Loucy (cell line): ENCODE measurements at regions not wholly inside any gene's neighbourhood (a gene's known extent, or its start where the extent isn't known, plus 50 kb on each side); places are given as distances from the start of the nearest gene placed in this dataset.

ENCODE experiments used
- H2AFZ ChIP-seq: fragments of 200-600 bp; sonication (generic); 2 replicates; pipeline ENCODE4 v1.6.0; 2016; ENCODE audit warnings: antibody characterized with exemption, mild to moderate bottlenecking, low read length, moderate library complexity
- H3F3A ChIP-seq: fragments of 200-600 bp; 2 replicates; pipeline ENCODE4 v1.6.0; 2016; ENCODE audit warnings: antibody characterized with exemption, low read depth, mild to moderate bottlenecking
- H3K27me3 ChIP-seq: fragments of 200-600 bp; sonication (generic); 2 replicates; pipeline ENCODE4 v1.6.1; 2014; ENCODE audit warnings: low read length, mild to moderate bottlenecking; ENCODE audit not compliant: insufficient read depth, poor library complexity, severe bottlenecking
- H3K36me3 ChIP-seq: fragments of 200-600 bp; sonication (generic); 2 replicates; pipeline ENCODE4 v1.6.1; 2016; ENCODE audit warnings: low read length; ENCODE audit not compliant: insufficient read depth
- H3K4me1 ChIP-seq: fragments of 200-600 bp; sonication (generic); 2 replicates; pipeline ENCODE4 v1.5.1; 2014; ENCODE audit warnings: low read length, mild to moderate bottlenecking; ENCODE audit not compliant: insufficient read depth, poor library complexity, severe bottlenecking
- H3K4me2 ChIP-seq: fragments of 200-600 bp; sonication (generic); 2 replicates; pipeline ENCODE4 v1.6.0; 2014; ENCODE audit warnings: antibody characterized with exemption, low read length, low read depth, mild to moderate bottlenecking; ENCODE audit not compliant: poor library complexity, severe bottlenecking
- H3K4me3 ChIP-seq: fragments of 200-600 bp; sonication (generic); 2 replicates; pipeline ENCODE4 v1.5.1; 2014; ENCODE audit warnings: low read length, mild to moderate bottlenecking, mixed read lengths; ENCODE audit not compliant: poor library complexity, severe bottlenecking
- H3K79me2 ChIP-seq: fragments of 200-600 bp; sonication (generic); 2 replicates; pipeline ENCODE4 v1.6.1; 2014; ENCODE audit warnings: low read length; ENCODE audit not compliant: insufficient read depth
- H3K9ac ChIP-seq: fragments of 200-600 bp; sonication (generic); 2 replicates; pipeline ENCODE4 v1.6.0; 2014; ENCODE audit warnings: mild to moderate bottlenecking, low read depth, low read length, moderate library complexity; ENCODE audit not compliant: poor library complexity, severe bottlenecking
- H3K9me2 ChIP-seq: fragments of 200-600 bp; sonication (generic); replicated peaks from 2 replicates; pipeline ENCODE4 v1.6.1; 2016; ENCODE audit warnings: low read depth, low read length, mixed read lengths
- H3K9me3 ChIP-seq: fragments of 200-600 bp; sonication (generic); 2 replicates; pipeline ENCODE4 v1.6.1; 2014; ENCODE audit warnings: mild to moderate bottlenecking, antibody characterized with exemption, low read length, low read depth; ENCODE audit not compliant: insufficient read depth
- H4K20me1 ChIP-seq: fragments of 200-600 bp; sonication (generic); 2 replicates; pipeline ENCODE4 v1.6.0; 2014; ENCODE audit warnings: antibody characterized with exemption, low read length, mild to moderate bottlenecking; ENCODE audit not compliant: insufficient read depth, poor library complexity, severe bottlenecking
- CTCF ChIP-seq: fragments of 200-600 bp; sonication (generic); conservative IDR thresholded peaks from 2 replicates; pipeline ENCODE4 v1.5.1; 2014; ENCODE audit warnings: mild to moderate bottlenecking, antibody characterized with exemption, low read length
- EZH2phosphoT487 ChIP-seq: fragments of 200-600 bp; IDR thresholded peaks from 2 replicates; pipeline ENCODE4 v1.6.1; 2018; ENCODE audit warnings: antibody characterized with exemption, mild to moderate bottlenecking, moderate library complexity, borderline replicate concordance

GRCh38 chr18:78692105-78692504, 287.5 kb upstream of the SALL3 start:
- Histone ChIP-seq H3F3A (no peaks in the 10 kb centered on the region), H3K27me3 (no peaks in the 10 kb centered on the region), H3K4me1 (no peaks in the 10 kb centered on the region), H3K36me3 (no peaks in the 10 kb centered on the region), H3K4me3 (no peak overlapping the region), H3K9me2 (no peaks in the 10 kb centered on the region), H4K20me1 (no peaks in the 10 kb centered on the region), H3K4me2 (no peak overlapping the region), H3K79me2 (no peaks in the 10 kb centered on the region), H2AFZ (no peak overlapping the region), H3K9ac (no peak overlapping the region), H3K9me3 (peaks cover 8% of the 10 kb centered on the region; the same call in 1 of the 2 replicates)
- TF ChIP-seq CTCF (no peak), EZH2phosphoT487 (no peak)

- no peaks in the 10 kb centered on the region for H3K79me2 ChIP-seq
- H3K27me3 ChIP-seq = no peaks in the 10 kb centered on the region
- H3K9me3 ChIP-seq = peaks cover 7% of the 10 kb centered on the region; the same call in 1 of the 2 replicates
- H3K36me3 ChIP-seq = no peaks in the 10 kb centered on the region
- TF ChIP-seq EZH2phosphoT487 = no peak
- no peak for TF ChIP-seq CTCF
- no peaks in the 10 kb centered on the region for H4K20me1 ChIP-seq
- no peak overlapping the region for H2AFZ ChIP-seq
- no peak overlapping the region for H3K4me2 ChIP-seq
- no peak overlapping the region for H3K9ac ChIP-seq
- H3K9me2 ChIP-seq = no peaks in the 10 kb centered on the region
- H3F3A ChIP-seq = no peaks in the 10 kb centered on the region
- no peak overlapping the region for H3K4me3 ChIP-seq
- H3K4me1 ChIP-seq = no peaks in the 10 kb centered on the region
Measured at GRCh38 chr18:78693429-78693828, 286.2 kb upstream of the SALL3 start.

GRCh38 chr18:78696698-78697435, 282.8 kb upstream of the SALL3 start:
- no peak overlapping the region for H3K4me2 ChIP-seq

More at GRCh38 chr18:78696698-78697435, 282.8 kb upstream of the SALL3 start:
- H3K79me2 ChIP-seq = no peaks in the 10 kb centered on the region
- H3K36me3 ChIP-seq = no peaks in the 10 kb centered on the region
- no peak overlapping the region for H3K9ac ChIP-seq
- H3K27me3 ChIP-seq = no peaks in the 10 kb centered on the region
- no peak overlapping the region for H3K4me3 ChIP-seq
- H3K4me1 ChIP-seq = no peaks in the 10 kb centered on the region
- H3F3A ChIP-seq = no peaks in the 10 kb centered on the region
- TF ChIP-seq CTCF = no peak
- TF ChIP-seq EZH2phosphoT487 = no peak
- H3K9me2 ChIP-seq = no peaks in the 10 kb centered on the region
- H3K9me3 ChIP-seq = peaks cover 7% of the 10 kb centered on the region; the same call in 1 of the 2 replicates
- no peak overlapping the region for H2AFZ ChIP-seq
- no peaks in the 10 kb centered on the region for H4K20me1 ChIP-seq
